Type B pancreatic cell (in vitro differentiated cells): ENCODE measurements at regions not wholly inside any gene's neighbourhood (a gene's known extent, or its start where the extent isn't known, plus 50 kb on each side); places are given as distances from the start of the nearest gene placed in this dataset.
"Not testable (repeated sequence)": the region's sequence is repeated elsewhere in the genome, so short reads cannot be mapped to it uniquely, and the experiment has no call there.

Experiments
- DNase-seq: peaks from one replicate; pipeline ENCODE4 v3.0.0; 2021; ENCODE audit warnings: mixed read lengths; ENCODE audit not compliant: unreplicated experiment; ENCODE audit errors: extremely low spot score
- H3K27ac Mint-ChIP-seq: 2 replicates; pipeline ENCODE4 v1.8.0; 2021; ENCODE audit warnings: mild to moderate bottlenecking, mixed read lengths
- H3K27me3 Mint-ChIP-seq: 2 replicates; pipeline ENCODE4 v1.8.0; 2021; ENCODE audit warnings: mixed read lengths
- H3K36me3 Mint-ChIP-seq: 2 replicates; pipeline ENCODE4 v1.8.0; 2021; ENCODE audit warnings: mixed read lengths
- H3K4me1 Mint-ChIP-seq: one replicate; pipeline ENCODE4 v1.8.0; 2021; ENCODE audit warnings: mixed read lengths; ENCODE audit not compliant: unreplicated experiment
- H3K4me3 Mint-ChIP-seq: 2 replicates; pipeline ENCODE4 v1.8.0; 2021; ENCODE audit warnings: mild to moderate bottlenecking, mixed read lengths
- H3K9me3 Mint-ChIP-seq: 2 replicates; pipeline ENCODE4 v1.8.0; 2021; ENCODE audit warnings: mixed read lengths

GRCh38 chr2:87582579-87582978 lies 165.3 kb upstream of the PLGLB2 start:
- not testable (repeated sequence) for H3K27ac Mint-ChIP-seq, H3K4me3 Mint-ChIP-seq, H3K9me3 Mint-ChIP-seq, H3K4me1 Mint-ChIP-seq, H3K27me3 Mint-ChIP-seq, DNase-seq, H3K36me3 Mint-ChIP-seq

GRCh38 chr2:87583370-87583769 lies 164.5 kb upstream of the PLGLB2 start:
- DNase-seq, H3K9me3 Mint-ChIP-seq, H3K27me3 Mint-ChIP-seq, H3K36me3 Mint-ChIP-seq, H3K4me1 Mint-ChIP-seq, H3K27ac Mint-ChIP-seq: not testable (repeated sequence)
- peak overlapping the region; percentile 54 for H3K4me3 Mint-ChIP-seq

- H3K9me3 Mint-ChIP-seq, H3K27ac Mint-ChIP-seq, H3K27me3 Mint-ChIP-seq, DNase-seq, H3K36me3 Mint-ChIP-seq, H3K4me1 Mint-ChIP-seq: not testable (repeated sequence)
- H3K4me3 Mint-ChIP-seq: peak overlapping the region; percentile 54
These were observed 164.1 kb upstream of the PLGLB2 start for GRCh38 chr2:87583803-87584202.

GRCh38 chr2:87584268-87584906 lies 163.5 kb upstream of the PLGLB2 start:
- not testable (repeated sequence) for H3K36me3 Mint-ChIP-seq, H3K9me3 Mint-ChIP-seq, H3K27me3 Mint-ChIP-seq, DNase-seq, H3K27ac Mint-ChIP-seq, H3K4me1 Mint-ChIP-seq, H3K4me3 Mint-ChIP-seq

GRCh38 chr2:87587934-87588333 lies 160.0 kb upstream of the PLGLB2 start:
- H3K27me3 Mint-ChIP-seq, H3K4me1 Mint-ChIP-seq, H3K36me3 Mint-ChIP-seq, DNase-seq, H3K4me3 Mint-ChIP-seq, H3K9me3 Mint-ChIP-seq, H3K27ac Mint-ChIP-seq: not testable (repeated sequence)

- H3K4me3 Mint-ChIP-seq, H3K9me3 Mint-ChIP-seq, H3K4me1 Mint-ChIP-seq, H3K36me3 Mint-ChIP-seq, H3K27ac Mint-ChIP-seq, H3K27me3 Mint-ChIP-seq, DNase-seq: not testable (repeated sequence)
These were observed 154.9 kb upstream of the PLGLB2 start for GRCh38 chr2:87592974-87593373.

- H3K27me3 Mint-ChIP-seq, DNase-seq, H3K27ac Mint-ChIP-seq, H3K4me1 Mint-ChIP-seq, H3K4me3 Mint-ChIP-seq, H3K36me3 Mint-ChIP-seq, H3K9me3 Mint-ChIP-seq: not testable (repeated sequence)
These were observed 153.9 kb upstream of the PLGLB2 start for GRCh38 chr2:87593784-87594610.

GRCh38 chr2:87594611-87594992 lies 153.3 kb upstream of the PLGLB2 start:
- not testable (repeated sequence) for H3K9me3 Mint-ChIP-seq, DNase-seq, H3K4me1 Mint-ChIP-seq, H3K4me3 Mint-ChIP-seq, H3K27ac Mint-ChIP-seq, H3K36me3 Mint-ChIP-seq, H3K27me3 Mint-ChIP-seq

GRCh38 chr2:87595017-87595416 lies 152.9 kb upstream of the PLGLB2 start:
- not testable (repeated sequence) for H3K4me3 Mint-ChIP-seq, H3K27ac Mint-ChIP-seq, H3K27me3 Mint-ChIP-seq, H3K4me1 Mint-ChIP-seq, DNase-seq, H3K36me3 Mint-ChIP-seq, H3K9me3 Mint-ChIP-seq

GRCh38 chr2:87600961-87601360 lies 146.9 kb upstream of the PLGLB2 start:
- H3K36me3 Mint-ChIP-seq, H3K9me3 Mint-ChIP-seq, H3K27me3 Mint-ChIP-seq, DNase-seq, H3K4me3 Mint-ChIP-seq, H3K4me1 Mint-ChIP-seq, H3K27ac Mint-ChIP-seq: not testable (repeated sequence)

- H3K36me3 Mint-ChIP-seq, H3K4me1 Mint-ChIP-seq, H3K4me3 Mint-ChIP-seq, H3K27me3 Mint-ChIP-seq, H3K27ac Mint-ChIP-seq, DNase-seq, H3K9me3 Mint-ChIP-seq: not testable (repeated sequence)
These were observed 145.8 kb upstream of the PLGLB2 start for GRCh38 chr2:87602118-87602517.

GRCh38 chr2:87602728-87603127 lies 145.2 kb upstream of the PLGLB2 start:
- not testable (repeated sequence) for H3K4me1 Mint-ChIP-seq, DNase-seq, H3K9me3 Mint-ChIP-seq, H3K27ac Mint-ChIP-seq, H3K27me3 Mint-ChIP-seq, H3K4me3 Mint-ChIP-seq, H3K36me3 Mint-ChIP-seq

GRCh38 chr2:87603418-87604278 lies 144.2 kb upstream of the PLGLB2 start:
- DNase-seq, H3K27me3 Mint-ChIP-seq, H3K4me1 Mint-ChIP-seq, H3K9me3 Mint-ChIP-seq, H3K27ac Mint-ChIP-seq, H3K4me3 Mint-ChIP-seq, H3K36me3 Mint-ChIP-seq: not testable (repeated sequence)
